MM.1S (cell line): ENCODE measurements at regions not wholly inside any gene's neighbourhood (a gene's known extent, or its start where the extent isn't known, plus 50 kb on each side); places are given as distances from the start of the nearest gene placed in this dataset.

Source experiments
- DNase-seq: peaks from one replicate; pipeline ENCODE4 v3.0.0-alpha.2; 2015
- H2AFZ ChIP-seq: fragments of 300-600 bp; sonication (generic); 2 replicates; pipeline ENCODE4 v1.6.0; 2016; ENCODE audit warnings: antibody characterized with exemption, low read length
- H3F3A ChIP-seq: fragments of 300-600 bp; sonication (generic); 2 replicates; pipeline ENCODE4 v1.6.1; 2016; ENCODE audit warnings: mild to moderate bottlenecking, antibody characterized with exemption, low read length, moderate library complexity, mixed read lengths; ENCODE audit not compliant: insufficient read depth
- H3K27ac ChIP-seq: fragments of 300-600 bp; sonication (generic); 2 replicates; pipeline ENCODE4 v1.5.1; 2016; ENCODE audit warnings: mild to moderate bottlenecking, low read length
- H3K27me3 ChIP-seq: fragments of 300-600 bp; sonication (generic); replicated peaks from 2 replicates; pipeline ENCODE4 v1.6.0; 2016; ENCODE audit warnings: low read length; ENCODE audit not compliant: insufficient read depth
- H3K36me3 ChIP-seq: fragments of 300-600 bp; sonication (generic); replicated peaks from 2 replicates; pipeline ENCODE4 v1.6.1; 2016; ENCODE audit warnings: mild to moderate bottlenecking, low read length, mixed read lengths; ENCODE audit not compliant: insufficient read depth
- H3K4me1 ChIP-seq: fragments of 300-600 bp; sonication (generic); 2 replicates; pipeline ENCODE4 v1.6.1; 2016; ENCODE audit warnings: low read length, mixed read lengths
- H3K4me2 ChIP-seq: fragments of 300-600 bp; sonication (generic); 2 replicates; pipeline ENCODE4 v1.6.0; 2016; ENCODE audit warnings: low read depth, low read length
- H3K4me3 ChIP-seq: fragments of 300-600 bp; sonication (generic); 2 replicates; pipeline ENCODE4 v1.5.1; 2016; ENCODE audit warnings: low read length, mixed read lengths
- H3K79me2 ChIP-seq: fragments of 300-600 bp; sonication (generic); 2 replicates; pipeline ENCODE4 v1.6.1; 2016; ENCODE audit warnings: mixed run types, low read length, mixed read lengths
- H3K9ac ChIP-seq: fragments of 300-600 bp; sonication (generic); 2 replicates; pipeline ENCODE4 v1.6.1; 2016; ENCODE audit warnings: low read length, mixed read lengths
- H3K9me2 ChIP-seq: fragments of 300-600 bp; sonication (generic); replicated peaks from 2 replicates; pipeline ENCODE4 v1.6.1; 2016; ENCODE audit warnings: mild to moderate bottlenecking, low read length, mixed read lengths; ENCODE audit not compliant: insufficient read depth
- H3K9me3 ChIP-seq: fragments of 300-600 bp; sonication (generic); replicated peaks from 2 replicates; pipeline ENCODE4 v1.6.1; 2016; ENCODE audit warnings: mild to moderate bottlenecking, low read length, mixed read lengths; ENCODE audit not compliant: insufficient read depth
- H4K20me1 ChIP-seq: fragments of 300-600 bp; sonication (generic); 2 replicates; pipeline ENCODE4 v1.6.1; 2016; ENCODE audit warnings: mild to moderate bottlenecking, low read length, moderate library complexity, mixed read lengths; ENCODE audit not compliant: insufficient read depth
- CTCF ChIP-seq: fragments of 300-600 bp; sonication (generic); IDR thresholded peaks from 2 replicates; pipeline ENCODE4 v1.5.1; 2016; ENCODE audit warnings: antibody characterized with exemption, low read length, mixed read lengths
- EZH2 ChIP-seq: fragments of 300-600 bp; sonication (generic); optimal IDR thresholded peaks from 2 replicates; pipeline ENCODE3; 2017; ENCODE audit warnings: low read depth, mild to moderate bottlenecking, antibody characterized with exemption, low read length, mixed read lengths
- EZH2phosphoT487 ChIP-seq: fragments of 300-600 bp; sonication (generic); IDR thresholded peaks from 2 replicates; pipeline ENCODE4 v1.6.1; 2018; ENCODE audit warnings: antibody characterized with exemption, low read length

GRCh38 chr12:77357655-77358054 lies 292.3 kb upstream of the E2F7 start:
- Histone ChIP-seq H3K4me1 (no peaks in the 10 kb centered on the region), H3K27ac (no peak overlapping the region), H4K20me1 (no peaks in the 10 kb centered on the region), H3K4me2 (no peak overlapping the region), H3K4me3 (no peak overlapping the region), H3K9me2 (no peaks in the 10 kb centered on the region), H3K36me3 (no peaks in the 10 kb centered on the region), H3K9ac (no peak overlapping the region), H3F3A (no peaks in the 10 kb centered on the region), H3K27me3 (no peaks in the 10 kb centered on the region), H3K79me2 (no peaks in the 10 kb centered on the region), H3K9me3 (no peaks in the 10 kb centered on the region), H2AFZ (no peak overlapping the region)
- no peak for TF ChIP-seq CTCF
- no peak for TF ChIP-seq EZH2phosphoT487
- no peak for TF ChIP-seq EZH2
- no peak for DNase-seq

- Histone ChIP-seq H3K79me2 (no peaks in the 10 kb centered on the region), H3F3A (no peaks in the 10 kb centered on the region), H4K20me1 (no peaks in the 10 kb centered on the region), H3K9ac (no peak overlapping the region), H3K9me2 (no peaks in the 10 kb centered on the region), H3K9me3 (no peaks in the 10 kb centered on the region), H3K4me1 (no peaks in the 10 kb centered on the region), H2AFZ (no peak overlapping the region), H3K4me2 (no peak overlapping the region), H3K4me3 (no peak overlapping the region), H3K27ac (no peak overlapping the region), H3K36me3 (no peaks in the 10 kb centered on the region), H3K27me3 (no peaks in the 10 kb centered on the region)
- TF ChIP-seq EZH2 (no peak), EZH2phosphoT487 (no peak), CTCF (no peak)
- no peak for DNase-seq
Observed at GRCh38 chr12:77354766-77355362, 289.5 kb upstream of the E2F7 start.

GRCh38 chr12:77352946-77353345 lies 287.6 kb upstream of the E2F7 start:
- H3K9me2 ChIP-seq: no peaks in the 10 kb centered on the region

More at GRCh38 chr12:77352946-77353345, 287.6 kb upstream of the E2F7 start:
- DNase-seq: no peak
- TF ChIP-seq EZH2phosphoT487 (no peak), CTCF (no peak), EZH2 (no peak)
- no peaks in the 10 kb centered on the region for H3F3A ChIP-seq
- no peak overlapping the region for H2AFZ ChIP-seq
- H3K4me1 ChIP-seq: no peaks in the 10 kb centered on the region
- no peak overlapping the region for H3K4me2 ChIP-seq
- no peak overlapping the region for H3K9ac ChIP-seq
- no peaks in the 10 kb centered on the region for H3K79me2 ChIP-seq
- no peaks in the 10 kb centered on the region for H3K9me3 ChIP-seq
- no peak overlapping the region for H3K4me3 ChIP-seq
- H3K27me3 ChIP-seq: no peaks in the 10 kb centered on the region
- no peaks in the 10 kb centered on the region for H3K36me3 ChIP-seq
- H3K27ac ChIP-seq: no peak overlapping the region
- H4K20me1 ChIP-seq: no peaks in the 10 kb centered on the region
